ENCODE measurements at regions not wholly inside any gene's neighbourhood (a gene's known extent, or its start where the extent isn't known, plus 50 kb on each side); places are given as distances from the start of the nearest gene placed in this dataset.

DNA sequence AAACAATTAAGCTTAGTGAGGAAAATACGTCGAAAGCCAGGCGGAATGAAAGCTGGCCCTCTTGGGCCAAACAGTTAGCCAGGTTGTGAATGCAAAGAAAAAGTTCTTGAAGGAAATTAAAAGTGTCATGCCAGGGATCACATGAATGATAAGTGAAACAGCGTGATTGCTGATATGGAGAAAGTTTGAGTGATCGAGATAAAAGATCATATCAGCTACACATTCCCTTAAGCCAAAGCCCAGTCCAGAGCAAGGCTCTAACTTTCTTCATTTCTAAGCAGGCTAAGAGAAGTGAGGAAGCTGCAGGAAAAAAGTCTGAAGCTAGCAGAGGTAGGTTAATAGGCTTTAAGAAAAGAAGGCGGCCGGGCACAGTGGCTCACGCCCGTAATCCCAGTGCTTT is 254.0 kb downstream of the EFNB2 start:
- H3K4me3 ChIP-seq (ENCODE audit: low read length): no peak overlapping the region
- TF ChIP-seq ZNF274 (IDR thresholded peaks at IDR 0.05; ENCODE audit: low read depth, low read length): no peak

DNA sequence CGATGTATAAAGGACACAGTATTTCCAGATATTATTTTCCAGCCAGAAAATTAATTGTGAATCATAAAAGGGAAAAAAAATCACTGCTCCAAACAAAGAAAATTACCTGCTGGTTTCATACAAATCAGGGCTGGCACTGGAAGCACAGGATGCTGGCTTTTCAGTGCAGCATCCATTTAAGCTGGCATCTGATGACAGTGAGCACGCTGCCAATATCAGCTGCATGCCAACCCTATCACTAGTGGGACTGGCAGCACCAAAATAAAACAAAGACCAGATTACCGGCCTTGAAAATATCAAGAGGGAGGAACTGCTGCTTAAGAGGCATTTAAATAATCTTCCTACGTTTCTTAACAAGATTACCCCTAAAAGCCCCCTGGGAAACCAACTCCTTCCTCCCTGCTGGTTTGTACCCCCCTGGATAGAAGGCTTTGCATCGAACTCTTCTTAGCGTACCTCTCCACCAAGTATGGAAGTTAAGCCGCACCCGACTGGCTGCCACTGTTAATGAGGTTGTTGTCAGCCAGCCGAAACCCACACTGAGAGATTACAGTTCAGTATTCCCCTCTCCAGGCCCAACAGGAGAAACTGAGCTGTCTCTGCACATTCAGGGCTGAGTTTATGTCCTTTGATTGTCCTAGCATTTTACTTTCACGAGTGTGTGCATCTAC is 257.8 kb downstream of the EFNB2 start:
- TF ChIP-seq ZNF274 (IDR thresholded peaks at IDR 0.05; ENCODE audit: low read depth, low read length): no peak
- no peak overlapping the region for H3K4me3 ChIP-seq (ENCODE audit: low read length)

DNA sequence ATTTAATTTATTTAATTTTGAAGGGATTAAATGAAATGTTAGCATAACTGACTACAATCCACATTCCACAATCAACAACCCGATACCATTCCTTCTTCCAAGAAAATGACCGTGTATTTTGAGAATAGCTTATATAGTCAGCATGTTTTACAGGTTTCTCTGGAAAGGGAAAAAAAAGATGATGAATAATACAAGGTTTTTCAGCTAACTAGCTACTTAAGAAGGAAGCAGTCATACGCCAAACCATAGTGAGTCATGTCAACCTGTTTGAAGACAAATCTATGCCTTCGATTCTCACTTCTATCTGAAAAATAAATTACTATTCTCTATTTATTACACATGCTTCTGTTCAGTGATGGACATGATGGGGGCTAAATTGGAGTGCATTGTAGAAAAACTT is 258.6 kb downstream of the EFNB2 start:
- no peak for TF ChIP-seq ZNF274 (IDR thresholded peaks at IDR 0.05; ENCODE audit: low read depth, low read length)

DNA sequence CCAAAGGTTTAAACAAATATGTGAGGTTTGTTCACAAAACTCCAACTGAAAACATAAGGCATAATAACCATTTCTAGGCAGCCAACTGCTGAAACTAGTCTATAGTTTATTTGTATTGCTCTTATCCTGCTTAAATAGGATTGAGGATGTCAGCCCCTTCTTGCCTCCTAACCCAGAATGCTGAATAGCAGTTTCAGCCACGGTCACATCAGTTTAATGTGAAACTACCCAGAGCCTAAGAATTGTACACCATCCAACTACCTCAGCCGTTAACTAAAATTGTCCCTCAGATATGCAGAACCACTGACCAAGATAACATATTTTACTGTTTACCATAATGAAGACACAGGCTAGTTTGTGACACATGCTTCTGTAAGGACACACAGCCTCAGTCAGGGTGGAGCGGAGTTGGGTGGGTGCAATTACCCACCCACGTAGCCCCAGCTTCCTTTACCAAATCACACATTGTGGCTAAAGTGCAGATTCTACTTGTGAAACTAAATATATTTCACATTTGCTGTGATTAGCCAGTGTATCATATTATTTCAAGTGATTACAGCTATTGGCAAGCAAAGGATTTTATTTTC is 259.9 kb downstream of the EFNB2 start:
- H3K4me3 ChIP-seq (ENCODE audit: low read length): no peak overlapping the region
- TF ChIP-seq ZNF274 (IDR thresholded peaks at IDR 0.05; ENCODE audit: low read depth, low read length): no peak

More for the DNA sequence above, 258.6 kb downstream of the EFNB2 start:
- no peak overlapping the region for H3K4me3 ChIP-seq (ENCODE audit: low read length)

- no peak for TF ChIP-seq ZNF274 (IDR thresholded peaks at IDR 0.05; ENCODE audit: low read depth, low read length)
- H3K4me3 ChIP-seq (ENCODE audit: low read length): no peak overlapping the region
Observed at GRCh38 chr13:106274551-106275203, 260.8 kb downstream of the EFNB2 start.

GRCh38 chr13:106263801-106264200 is 271.7 kb downstream of the EFNB2 start:
- no peak for TF ChIP-seq ZNF274 (IDR thresholded peaks at IDR 0.05; ENCODE audit: low read depth, low read length)
- H3K4me3 ChIP-seq (ENCODE audit: low read length): no peak overlapping the region

DNA sequence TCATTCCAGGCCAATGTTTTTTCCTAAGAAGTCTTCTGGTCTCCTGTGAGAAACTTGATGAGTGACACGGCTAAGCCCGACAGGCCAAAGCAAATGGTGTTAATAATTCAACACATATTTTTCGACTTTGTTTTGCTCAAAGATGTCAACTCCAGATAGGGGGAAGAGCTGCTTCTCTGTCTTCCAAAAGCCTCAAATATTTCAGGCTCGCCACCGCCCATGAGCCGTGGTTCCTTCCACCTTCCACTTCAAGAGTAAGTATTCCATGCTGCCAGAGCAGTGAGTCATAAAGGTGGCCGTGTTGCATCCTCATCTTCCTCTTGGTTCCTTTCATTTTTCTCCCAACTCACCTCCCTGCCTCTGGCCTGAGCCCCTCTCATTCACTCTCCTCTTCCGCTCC is 272.6 kb downstream of the EFNB2 start:
- H3K4me3 ChIP-seq (ENCODE audit: low read length): no peak overlapping the region

DNA sequence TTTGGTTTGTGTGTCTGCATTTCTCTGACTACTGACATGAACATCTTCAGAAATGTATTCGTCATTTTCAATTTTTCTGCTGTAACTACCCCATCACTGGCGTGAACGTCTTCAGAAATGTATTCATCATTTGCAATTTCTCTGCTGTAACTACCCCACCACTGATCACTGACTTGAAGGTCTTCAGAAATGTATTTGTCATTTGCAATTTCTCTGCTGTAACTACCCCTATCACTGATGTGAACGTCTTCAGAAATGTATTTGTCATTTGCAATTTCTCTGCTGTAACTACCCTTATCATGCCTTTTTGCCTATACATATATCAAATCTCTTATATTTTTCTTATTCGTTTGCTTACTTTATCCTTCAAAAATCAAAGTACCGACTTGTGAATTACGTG is 274.0 kb downstream of the EFNB2 start:
- TF ChIP-seq ZNF274 (IDR thresholded peaks at IDR 0.05; ENCODE audit: low read depth, low read length): no peak
- no peak overlapping the region for H3K4me3 ChIP-seq (ENCODE audit: low read length)

More for the DNA sequence above, 272.6 kb downstream of the EFNB2 start:
- TF ChIP-seq ZNF274 (IDR thresholded peaks at IDR 0.05; ENCODE audit: low read depth, low read length): no peak

DNA sequence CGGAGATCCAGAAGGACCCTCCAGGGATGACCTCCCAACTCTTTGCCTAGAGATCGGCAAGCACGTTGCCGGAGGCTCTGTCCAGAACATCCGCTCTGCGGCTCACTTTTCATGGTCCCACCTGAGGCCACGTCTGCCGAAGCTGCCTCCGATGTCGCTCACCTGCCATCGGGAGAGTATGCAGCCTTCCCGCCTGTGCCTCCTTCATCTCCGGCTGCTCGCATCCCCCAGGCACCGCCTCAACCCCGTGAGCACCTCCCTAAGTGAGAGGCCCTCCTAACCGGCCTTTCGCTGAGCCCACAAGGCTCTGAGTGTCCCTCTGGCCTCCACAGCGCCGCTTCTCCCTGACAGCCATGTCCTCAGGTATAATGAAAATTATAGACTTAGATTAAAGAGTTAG is 275.1 kb downstream of the EFNB2 start:
- no peak for TF ChIP-seq ZNF274 (IDR thresholded peaks at IDR 0.05; ENCODE audit: low read depth, low read length)
- H3K4me3 ChIP-seq (ENCODE audit: low read length): no peak overlapping the region

GRCh38 chr13:106259928-106260327 is 275.5 kb downstream of the EFNB2 start:
- no peak overlapping the region for H3K4me3 ChIP-seq (ENCODE audit: low read length)
- TF ChIP-seq ZNF274 (IDR thresholded peaks at IDR 0.05; ENCODE audit: low read depth, low read length): no peak

DNA sequence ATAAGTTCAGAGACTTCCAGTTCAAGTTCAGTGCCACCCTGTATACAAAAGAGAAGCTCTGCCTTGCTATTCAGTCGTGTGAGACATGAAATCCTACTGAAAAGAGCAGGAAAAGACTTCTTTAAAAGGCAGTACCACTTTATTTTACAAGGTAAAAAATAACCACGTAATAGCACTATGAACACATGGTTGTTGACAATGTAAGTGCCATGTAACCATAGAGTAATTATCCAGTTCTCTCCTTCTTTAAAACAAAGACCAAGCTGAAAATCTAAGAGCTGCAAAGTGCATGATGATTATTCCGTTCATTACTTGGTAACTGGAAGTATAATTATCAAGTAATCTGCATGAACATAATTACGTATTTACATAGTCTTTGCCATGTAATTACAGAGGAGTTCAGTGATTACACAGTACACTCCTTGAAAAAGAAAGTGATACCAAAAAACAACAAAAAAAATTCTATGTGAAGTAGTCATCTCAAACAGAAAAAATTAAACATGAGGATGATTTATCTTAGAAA is 288.7 kb downstream of the EFNB2 start:
- no peak overlapping the region for H3K4me3 ChIP-seq (ENCODE audit: low read length)
- TF ChIP-seq ZNF274 (IDR thresholded peaks at IDR 0.05; ENCODE audit: low read depth, low read length): no peak

DNA sequence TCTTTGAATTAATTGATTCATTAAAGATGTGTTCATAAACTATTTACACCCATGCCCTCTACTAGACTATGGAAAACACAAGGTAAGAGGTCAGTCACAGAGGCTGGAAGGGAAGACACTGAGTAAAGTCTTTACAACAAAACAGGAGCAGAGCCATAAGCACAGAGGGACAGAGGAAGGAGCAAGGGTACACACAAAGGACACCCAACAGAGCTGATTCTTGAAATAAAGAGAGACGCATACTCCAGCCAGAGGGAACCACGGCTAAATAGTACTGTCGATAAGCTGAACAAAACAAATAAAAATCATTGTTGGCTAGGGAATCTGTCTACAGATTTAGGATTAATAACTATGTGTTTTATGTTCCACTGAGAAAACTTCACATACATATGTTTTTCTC is 289.2 kb downstream of the EFNB2 start:
- no peak for TF ChIP-seq ZNF274 (IDR thresholded peaks at IDR 0.05; ENCODE audit: low read depth, low read length)
- H3K4me3 ChIP-seq (ENCODE audit: low read length): no peak overlapping the region

- TF ChIP-seq ZNF274 (IDR thresholded peaks at IDR 0.05; ENCODE audit: low read depth, low read length): no peak
- no peak overlapping the region for H3K4me3 ChIP-seq (ENCODE audit: low read length)
Observed at GRCh38 chr13:106243011-106243565, 292.4 kb downstream of the EFNB2 start.

DNA sequence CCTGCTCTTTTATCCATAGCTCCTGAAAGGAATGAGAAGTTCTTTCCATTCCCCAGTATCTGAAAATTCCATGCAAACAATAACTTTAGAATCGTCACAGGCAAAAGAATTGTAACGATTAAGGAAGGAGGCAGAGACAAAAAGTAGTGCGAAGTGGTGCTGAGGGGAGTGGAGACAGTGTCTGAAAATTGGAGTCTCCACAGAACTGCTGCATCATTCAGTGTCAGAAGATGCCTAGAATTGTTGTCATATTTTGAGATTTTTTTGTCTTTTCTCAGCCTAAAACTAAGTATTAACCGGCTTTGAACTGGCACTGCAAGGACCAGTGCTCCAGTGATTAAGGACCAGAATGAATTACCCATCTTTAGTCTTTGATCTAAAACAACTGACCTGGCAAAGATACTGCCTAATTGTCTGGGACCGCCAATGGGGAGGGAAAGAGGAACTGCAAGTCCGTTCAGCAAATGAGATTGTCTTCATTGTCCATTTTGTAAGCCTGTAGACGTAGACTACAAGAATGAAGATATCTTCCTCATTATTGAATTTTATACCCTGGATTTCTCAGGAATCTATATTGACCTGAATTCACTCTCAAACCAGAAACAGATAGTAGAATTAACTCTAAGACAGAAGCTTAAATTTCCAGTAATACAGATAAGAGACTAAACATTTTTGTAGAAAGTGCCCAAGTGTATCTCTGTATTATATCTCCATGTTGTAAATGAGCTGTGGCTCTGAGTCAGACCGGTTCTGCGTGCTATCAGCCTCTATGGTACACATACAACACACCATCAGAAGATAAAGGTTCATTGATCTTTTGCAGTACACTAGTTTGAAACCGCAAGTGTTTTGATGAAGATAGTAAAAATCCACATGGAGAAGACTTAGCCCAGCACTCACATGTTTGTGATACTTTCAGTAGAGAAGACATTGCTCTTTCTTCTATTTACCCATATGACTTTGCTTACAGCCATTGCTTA is 293.2 kb downstream of the EFNB2 start:
- H3K4me3 ChIP-seq (ENCODE audit: low read length): no peak overlapping the region
- TF ChIP-seq ZNF274 (IDR thresholded peaks at IDR 0.05; ENCODE audit: low read depth, low read length): no peak

Measured in GM08714 (cell line).